Dedifferentiated amniotic fluid mesenchymal stem cell (primary cell): ENCODE measurements at regions not wholly inside any gene's neighbourhood (a gene's known extent, or its start where the extent isn't known, plus 50 kb on each side); places are given as distances from the start of the nearest gene placed in this dataset.

Experiments
- DNase-seq: peaks from one replicate; pipeline ENCODE4 v3.0.0-alpha.2; 2016; ENCODE audit errors: extremely low spot score

DNA sequence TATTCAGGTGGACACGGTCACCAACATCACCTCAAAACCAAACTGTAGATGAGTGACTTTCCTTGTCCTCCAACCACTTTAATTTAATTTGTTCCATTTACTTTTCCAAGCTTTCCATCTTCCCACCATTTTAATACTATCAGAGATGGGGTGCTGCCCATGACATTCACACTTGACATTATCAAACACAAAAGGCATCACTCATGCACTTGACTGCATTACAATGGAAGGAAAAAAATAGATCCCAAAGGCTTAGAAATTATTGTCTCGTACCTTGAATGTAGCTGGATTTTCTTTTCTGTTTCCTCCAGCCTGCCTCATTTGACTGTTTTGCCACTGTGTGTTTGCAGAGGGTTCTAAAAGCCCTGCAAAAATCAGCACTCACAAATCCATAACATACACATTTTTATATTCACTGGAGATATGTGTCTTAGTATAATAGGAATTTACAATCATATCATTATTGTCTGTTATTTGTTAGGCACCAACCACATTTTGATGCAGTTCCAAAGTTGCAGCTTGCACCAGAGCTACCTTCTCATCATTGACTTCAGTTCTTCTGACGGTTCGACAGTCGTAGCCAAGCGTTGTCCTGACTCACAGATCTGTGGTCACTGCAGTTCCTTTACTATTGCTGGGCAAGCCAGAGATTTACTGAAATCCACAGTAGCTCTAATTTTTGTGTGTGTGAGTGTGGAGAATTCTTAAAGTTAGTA, 712.3 kb upstream of the WWC1 start:
- no peak for DNase-seq

DNA sequence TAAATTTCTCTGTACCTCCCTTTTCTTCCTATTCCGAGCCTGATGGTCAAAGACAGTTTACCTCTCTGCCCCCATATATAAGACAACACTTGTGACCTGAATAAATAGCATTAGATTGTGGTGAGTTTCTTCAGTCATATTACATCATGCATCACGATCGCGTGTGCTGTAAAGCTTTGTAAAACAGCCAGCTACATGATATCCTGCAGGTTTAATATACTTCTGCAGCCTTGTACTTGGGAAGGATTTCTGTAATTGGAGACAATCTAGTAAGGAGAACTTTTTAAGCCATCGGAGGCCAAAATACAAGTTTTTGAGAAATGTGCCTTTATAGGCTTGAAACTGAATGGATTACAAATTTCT, 711.8 kb upstream of the WWC1 start:
- no peak for DNase-seq

DNA sequence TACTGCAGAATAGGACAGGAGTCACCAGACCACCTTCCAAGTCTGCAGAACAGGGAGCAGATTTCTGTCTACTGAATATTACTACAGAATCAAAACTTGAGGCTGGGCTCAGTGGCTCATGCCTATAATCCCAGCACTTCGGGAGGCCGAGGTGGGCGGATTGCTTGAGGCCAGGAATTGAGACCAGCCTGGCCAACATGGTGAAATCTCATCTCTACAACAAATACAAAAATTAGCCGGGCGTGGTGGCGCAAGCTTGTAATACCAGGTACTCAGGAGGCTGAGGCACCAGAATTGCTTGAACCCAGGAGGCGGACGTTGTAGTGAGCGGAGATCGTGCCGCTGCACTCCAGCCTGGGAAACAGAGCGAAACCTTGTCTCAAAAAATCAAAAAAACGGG, 710.8 kb upstream of the WWC1 start:
- DNase-seq: no peak

DNA sequence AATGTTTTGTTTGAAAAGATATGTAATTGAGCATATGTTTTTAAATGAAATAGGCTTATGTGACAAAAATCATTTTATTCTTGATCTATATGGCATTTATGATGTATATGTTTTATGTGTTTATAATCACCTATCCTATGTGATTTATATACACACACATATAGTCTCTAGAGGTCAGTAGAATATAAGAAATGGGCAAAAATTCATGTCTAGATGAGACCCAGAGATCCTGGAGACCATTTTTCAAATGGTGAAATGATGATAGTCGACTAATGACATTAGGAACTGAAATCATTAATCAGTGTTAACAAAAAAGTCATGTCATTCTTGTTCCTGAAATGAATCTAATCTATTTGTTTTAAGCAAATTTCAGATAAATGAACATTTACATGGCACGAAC, 709.2 kb upstream of the WWC1 start:
- peak; percentile 38 for DNase-seq

DNA sequence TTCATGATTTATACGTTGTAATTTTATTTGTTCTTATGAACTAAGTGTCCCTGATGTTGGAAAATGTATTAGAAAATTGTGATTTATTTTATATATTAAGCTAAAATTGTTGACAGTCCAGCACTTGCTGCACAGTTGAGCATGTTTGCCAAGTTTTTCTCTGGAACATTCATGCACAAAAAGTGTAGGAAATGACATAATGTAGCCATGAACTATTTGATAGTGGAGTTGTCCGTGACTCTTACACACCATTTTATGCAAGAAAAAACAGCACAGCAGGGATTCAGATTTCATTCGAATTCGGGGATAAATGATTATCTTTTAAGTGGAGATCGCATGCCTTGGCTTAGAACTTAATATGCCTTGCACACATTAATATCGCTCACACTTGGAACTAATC, 708.6 kb upstream of the WWC1 start:
- no peak for DNase-seq

DNA sequence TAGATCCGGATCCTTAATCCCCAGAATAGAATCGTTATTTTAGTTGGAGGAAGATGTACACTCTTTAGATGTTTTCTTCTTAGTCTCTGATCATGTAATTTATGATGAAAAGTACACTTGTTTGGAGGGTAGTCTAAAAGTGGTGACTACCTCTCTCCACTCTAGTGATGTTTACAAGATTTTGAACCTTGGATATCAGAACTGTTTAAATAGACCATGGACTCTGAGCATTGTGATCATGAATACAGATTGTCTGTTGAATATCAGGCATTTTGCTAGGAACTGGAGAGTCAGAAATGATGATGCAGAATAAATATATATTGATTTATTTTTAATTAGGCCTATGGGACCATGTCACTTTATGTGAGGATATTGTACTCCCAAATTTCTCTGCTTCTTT, 706.3 kb upstream of the WWC1 start:
- no peak for DNase-seq

DNA sequence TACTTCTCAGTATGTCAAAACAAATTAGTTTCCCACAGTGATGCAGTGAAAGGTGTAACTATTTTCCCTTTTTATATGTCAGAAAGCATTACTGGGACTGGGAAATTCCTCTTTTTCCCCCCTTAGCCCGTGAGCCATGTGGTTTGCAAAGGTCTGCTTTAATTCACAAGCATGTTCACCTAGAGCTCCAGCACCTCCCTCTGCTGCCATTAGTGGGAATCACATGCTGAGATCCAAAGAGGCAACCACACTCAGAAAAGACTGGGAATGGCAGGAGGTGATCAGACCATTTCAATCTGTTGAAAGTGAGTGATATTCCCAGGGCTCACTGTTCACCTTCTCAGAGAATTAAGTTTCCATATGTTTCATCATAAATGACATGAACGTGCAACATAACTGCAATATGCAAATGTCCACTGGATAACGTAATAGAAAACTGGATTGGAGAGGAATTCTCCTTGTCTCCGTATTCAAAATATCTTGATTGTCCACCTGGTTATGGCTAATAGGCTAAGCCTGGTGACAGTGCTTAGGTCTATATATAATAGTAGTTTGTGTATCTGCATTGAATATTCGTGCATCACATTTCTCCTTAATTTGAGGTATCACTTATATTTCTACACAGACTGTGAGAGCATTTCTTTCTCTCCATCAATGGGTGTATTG, 703.5 kb upstream of the WWC1 start:
- peak; percentile 41 for DNase-seq

DNA sequence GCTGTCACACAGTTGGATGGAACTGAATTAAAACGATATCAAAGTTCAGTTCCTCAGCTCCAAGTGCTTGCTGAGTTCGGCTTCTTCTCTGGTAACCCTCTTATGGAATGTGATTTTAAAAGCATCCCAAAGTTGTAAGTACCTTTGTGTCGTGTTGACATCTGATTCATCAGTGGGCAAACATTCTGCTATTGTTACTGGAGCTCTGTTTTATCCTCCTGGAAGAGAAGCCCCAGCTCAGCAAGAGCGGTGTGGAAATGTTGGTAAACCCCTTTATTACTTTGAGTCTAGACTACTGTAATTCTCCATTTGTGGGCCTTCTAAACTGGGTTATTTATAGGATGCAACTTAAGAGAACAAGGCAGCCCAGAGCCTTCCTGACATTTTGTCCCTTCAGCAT, 699.3 kb upstream of the WWC1 start:
- DNase-seq: no peak

DNA sequence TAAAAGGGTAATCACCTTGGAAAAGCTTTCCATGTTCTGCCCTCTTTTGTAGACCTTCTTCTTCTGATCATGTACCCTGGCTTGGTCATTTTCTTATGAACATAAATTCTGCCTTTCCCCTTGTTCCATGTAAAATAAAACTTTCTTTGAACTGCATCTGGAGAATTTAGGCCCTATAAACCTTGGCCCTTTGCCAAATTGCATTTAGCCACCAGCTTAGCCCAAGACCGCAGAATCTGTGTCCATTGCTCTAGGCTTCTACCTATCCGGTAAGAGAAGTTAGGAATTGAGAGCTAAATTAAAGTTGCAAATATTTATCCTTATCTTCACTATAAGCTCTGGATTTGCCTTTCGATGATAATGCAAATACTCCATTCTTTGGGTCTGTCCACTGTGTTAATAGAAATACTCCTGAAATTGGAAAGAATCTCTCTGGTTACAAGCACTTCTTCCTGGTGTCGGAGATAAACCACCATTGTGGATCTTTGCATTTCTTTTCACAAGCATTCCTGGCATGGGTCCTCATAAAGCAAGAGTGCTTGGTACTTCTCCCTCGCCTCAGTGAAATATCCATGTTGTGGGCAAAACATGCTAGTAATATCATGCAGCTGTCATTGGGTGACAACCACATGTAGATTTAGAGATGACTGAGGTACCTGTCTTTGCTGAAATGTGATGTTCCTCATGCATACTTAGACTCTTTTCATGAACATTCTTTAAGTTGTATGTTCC, 698.0 kb upstream of the WWC1 start:
- DNase-seq: no peak

DNA sequence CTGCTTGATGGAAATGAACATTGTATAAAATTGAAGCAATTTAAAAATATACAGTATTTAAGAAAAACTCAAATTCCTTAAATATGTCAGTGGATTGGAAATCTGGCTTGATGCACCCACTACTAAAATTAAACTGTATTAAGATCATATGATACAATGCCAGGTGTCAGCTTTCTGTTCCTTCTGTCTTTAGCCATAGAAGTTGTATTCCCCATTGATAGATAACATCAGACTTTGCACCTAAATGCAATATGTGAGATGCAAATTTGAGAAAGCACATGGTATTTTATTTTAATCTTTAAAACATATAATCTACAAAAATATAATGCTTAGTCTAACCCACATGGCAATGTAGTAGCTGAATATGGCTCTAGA, 697.4 kb upstream of the WWC1 start:
- no peak for DNase-seq

DNA sequence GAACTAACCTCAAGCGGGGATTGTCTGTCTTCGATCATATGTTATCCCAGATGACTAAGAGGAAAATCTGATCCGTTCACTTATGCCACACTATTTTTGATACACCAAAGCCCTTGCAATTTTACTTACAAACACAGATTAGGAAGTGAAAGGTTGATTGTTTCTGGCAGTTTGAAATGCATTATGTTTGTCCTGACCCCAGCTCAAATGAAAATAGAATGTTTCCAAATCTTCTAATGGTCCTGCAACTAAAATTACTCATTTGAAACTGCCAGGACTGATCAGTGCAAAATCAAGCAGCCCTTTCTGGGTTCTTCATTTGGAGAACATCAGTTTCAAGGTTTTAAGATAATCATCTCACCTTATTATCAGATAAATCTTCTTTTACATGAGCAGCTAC, 696.7 kb upstream of the WWC1 start:
- no peak for DNase-seq

DNA sequence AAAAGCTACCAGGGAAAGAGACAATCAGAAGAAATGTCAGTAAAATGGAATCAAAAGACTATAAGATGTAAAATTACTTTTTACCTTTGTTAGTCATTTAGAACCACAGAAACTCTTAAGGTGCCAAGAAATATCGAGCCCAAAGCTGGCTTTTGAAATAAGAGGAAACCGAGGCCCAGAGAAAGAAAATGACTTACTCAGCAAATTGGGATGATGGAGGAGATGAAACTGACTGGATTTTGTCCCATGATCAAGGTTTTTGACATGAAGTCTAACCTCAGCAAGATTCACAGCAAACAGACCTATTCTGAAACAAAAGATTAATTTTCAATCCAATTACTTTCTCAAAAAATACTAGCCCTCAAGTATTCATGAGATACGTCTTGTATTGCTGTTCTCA, 696.2 kb upstream of the WWC1 start:
- DNase-seq: no peak

DNA sequence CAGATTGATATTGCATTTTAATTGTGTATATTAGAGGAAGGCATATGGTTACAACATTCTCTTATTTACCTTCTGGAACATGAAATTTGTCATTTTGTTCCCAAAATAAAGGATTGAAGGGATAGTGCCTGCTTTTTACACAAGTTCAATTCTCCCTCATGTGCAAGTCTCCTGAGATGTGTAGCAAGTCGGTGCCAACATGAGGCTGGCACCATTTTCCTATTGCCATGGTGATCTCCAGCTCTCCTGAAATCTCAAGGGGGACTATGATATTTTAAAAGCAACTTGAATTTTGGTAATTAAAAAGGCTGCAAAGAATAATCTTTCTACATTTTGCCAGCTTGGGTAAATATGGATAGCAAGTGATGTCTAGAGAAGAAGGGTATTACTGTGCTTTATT, 693.3 kb upstream of the WWC1 start:
- no peak for DNase-seq

DNA sequence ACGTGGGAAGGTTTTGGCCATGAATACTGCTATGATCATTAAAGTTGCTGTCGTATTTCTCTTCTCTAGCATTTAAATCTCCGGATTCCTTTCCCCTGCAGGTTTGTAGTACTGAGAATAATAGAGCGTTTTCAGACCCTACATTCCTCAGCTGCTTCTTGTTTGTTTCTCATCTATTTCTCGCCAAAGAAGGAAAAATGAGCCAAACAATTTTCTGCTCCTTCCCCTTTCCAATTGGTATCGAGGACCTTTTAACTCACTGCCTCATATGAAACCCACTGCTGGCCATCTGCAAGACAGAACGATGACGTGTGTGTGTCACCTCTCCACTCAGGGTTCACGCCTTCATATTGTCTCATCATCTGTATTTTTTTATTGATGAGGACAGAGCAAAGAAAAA, 689.4 kb upstream of the WWC1 start:
- DNase-seq: no peak

DNA sequence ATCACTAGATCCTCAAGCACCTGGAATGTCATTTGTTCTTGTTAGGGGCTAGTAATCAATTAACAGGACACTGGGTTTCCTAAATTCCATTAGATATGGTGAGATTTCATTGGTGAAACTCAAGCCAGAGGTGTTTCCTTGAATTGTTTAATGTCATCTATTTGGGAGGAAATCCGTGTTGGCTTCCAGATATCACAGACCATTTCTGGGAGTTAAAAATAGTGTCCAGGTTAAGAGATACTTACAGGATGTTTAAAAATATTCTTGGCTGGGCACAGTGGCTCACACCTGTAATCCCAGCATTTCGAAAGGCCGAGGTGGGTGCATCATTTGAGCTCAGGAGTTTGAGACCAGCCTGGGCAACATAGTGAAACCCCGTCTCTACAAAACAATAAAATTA, 688.3 kb upstream of the WWC1 start:
- no peak for DNase-seq

DNA sequence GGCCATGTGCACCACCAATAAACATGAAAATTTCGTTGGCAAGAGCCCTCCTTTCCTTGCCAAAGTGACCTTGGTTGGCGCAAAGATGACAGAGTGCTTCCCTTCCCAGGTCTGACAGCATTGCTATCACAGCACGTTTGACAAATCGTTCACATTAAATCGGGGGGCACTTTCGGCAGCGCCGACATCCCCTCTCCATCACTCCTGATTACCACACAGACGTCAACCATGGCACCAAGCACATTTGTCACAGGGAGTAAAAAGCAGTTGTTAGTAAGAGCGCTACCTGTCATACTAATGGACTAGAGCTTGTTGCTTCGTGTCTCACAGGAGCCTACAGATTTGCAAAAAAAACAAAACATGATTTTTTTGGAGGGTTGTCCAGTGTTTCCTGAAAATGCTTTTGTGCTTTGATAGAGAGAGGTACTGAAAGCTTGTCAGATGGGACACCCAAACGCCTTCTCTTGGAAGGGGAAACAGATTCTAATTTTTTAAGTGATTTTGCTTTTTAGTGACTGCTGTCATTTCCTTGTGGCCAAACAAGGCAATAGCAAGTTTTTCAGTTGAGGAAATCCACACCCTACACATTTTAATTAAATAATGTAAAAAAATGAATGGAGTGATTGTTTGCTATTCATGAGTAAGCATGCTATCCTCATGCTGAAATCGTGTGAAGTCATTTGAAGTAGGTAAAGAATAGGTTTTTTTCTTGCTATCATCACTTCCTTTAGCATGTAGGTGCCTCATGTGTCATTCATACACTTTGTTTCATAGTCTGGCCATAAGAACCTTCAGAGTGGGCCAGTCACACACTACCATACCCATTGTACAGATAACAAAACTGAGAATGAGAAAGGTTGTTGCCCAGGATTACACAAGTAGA, 682.8 kb upstream of the WWC1 start:
- no peak for DNase-seq

DNA sequence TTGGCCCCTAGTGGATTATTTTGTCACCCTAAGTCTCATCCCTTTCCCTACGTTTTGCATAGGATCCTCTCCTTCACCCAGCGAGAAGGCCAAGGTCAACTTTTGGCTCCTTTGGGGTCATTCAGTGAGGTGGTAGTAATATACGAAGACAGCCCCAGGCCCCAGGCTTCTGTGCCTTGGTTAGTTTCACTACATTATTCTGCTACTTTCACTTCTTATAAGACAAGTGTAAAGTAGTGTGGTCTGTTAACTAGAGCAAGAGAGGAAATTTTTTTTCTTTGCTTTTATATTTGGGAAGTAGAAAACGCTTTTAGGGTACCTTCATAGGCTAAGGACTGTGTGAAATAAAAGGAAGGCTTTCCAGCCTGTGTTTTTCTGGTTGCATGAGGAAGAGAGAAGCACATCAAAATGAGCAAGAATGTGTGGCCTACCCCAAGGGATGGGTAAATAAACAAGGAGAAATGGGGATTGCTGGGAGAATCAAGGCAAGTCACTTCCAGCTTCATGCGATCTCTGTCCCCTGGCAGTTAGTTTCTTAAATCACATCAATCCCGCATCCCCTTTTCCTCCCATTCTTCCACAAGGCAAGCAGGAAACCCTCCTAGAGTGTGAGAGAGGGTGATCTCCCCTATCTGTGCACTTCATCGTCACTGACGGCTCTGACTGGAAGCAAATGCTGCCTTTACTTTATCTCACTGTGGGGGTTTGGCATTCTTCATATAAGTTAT, 677.0 kb upstream of the WWC1 start:
- DNase-seq: no peak

DNA sequence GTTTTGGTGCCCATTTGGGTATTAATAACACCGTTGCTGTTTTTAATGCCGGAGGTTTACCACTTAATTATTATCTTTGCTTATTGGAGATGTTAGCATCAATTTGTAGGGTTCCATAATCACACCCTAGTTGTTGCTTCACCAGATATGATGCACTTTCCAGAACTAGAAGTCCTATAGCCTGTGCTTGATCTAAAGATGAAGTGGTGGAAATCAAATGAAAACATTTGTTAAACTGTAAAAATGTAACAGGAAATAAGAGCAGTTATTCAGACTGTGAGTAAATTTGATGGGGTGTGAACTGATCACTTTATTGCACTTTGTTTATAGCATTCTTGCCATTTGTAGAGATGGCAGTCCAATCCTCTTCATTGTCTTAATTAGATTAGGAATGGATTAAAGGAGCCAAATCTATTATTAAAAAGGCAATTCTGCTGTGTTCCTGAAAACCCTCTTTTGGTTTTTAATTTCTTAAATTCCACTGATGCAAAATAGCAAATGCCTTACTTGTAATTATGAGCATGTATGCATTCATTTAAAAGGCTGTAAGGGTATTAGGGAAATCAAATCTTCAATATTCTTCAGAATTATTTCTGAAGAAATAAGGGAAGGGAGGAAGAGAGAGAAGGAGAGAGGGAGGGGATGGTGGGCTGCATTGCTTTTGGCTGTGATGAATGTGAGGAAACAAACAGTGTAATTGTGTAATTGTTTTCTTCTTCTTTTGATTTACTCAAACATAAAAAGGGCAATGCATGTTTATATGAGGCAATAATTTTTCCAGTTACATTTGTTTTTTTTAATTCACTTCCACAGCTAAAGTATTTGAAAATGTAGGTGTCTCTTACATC, 675.2 kb upstream of the WWC1 start:
- DNase-seq: no peak

DNA sequence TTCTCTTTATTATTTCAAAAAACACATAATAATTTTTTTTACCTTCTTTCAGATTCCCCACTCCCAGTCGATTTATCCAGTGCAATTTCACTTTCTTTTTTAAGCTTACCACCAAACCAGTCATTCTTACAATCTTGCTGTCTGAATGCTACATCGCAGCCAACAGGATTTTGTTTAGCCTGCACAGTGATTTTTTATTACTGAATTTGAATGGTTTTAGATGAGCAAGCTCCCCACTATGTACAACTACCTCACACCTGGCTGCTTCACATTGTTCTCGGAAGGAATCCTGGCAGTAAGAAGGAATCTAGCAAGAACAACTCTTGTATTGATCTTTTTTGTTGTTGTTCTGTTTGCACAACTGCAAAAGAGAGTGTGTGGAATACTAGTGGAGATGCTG, 668.1 kb upstream of the WWC1 start:
- no peak for DNase-seq

DNA sequence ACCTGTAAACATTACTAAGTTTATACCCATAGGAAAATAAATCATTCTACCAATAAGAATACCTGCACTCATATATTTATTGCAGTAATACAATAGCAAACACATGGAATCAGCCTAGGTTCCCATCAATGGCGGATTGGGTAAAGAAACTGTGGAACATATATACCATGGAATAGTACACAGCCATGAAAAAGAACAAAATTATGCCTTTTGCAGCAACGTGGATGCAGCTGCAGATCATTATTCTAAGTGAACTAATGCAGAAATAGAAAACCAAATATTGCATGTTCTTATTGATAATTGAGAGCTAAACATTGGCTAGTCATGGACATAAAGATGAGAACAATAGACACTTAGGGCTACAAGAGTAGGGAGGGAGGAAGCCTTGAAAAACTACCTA, 667.4 kb upstream of the WWC1 start:
- no peak for DNase-seq
